ENCODE measurements at regions not wholly inside any gene's neighbourhood (a gene's known extent, or its start where the extent isn't known, plus 50 kb on each side); places are given as distances from the start of the nearest gene placed in this dataset.

DNA sequence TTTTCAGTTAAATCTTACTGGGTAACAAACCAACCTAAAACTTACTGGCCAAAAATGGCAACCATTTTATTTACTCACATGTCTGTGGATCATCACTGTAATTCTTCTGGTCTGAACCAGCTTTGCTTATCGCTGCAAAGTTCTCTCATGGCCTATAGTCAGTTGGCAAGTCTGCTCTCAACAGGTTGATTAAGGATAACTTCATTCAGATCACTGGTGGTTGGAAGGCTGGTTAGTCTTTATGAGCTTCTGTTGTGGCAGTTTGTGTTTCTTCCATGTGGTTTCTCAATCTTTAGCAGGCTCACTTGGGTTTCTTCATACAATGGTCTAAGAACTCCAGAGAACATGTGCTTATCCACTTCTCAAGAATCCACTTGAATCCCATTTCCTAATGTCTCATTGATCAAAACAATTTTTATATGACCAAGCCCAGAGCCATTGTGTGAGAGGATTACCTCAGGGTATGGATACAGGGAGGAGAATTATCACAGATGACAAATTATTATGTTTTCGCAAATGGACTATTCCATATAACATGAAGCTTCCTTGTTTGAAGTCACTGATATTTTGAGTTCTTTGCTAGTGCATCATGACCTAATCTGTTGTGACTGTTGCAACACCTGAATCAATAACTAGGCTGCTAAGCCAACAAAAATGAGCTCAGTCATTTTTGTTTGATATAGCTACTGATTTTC is 155.4 kb upstream of the BMP2 start:
- no peak for DNase-seq

DNA sequence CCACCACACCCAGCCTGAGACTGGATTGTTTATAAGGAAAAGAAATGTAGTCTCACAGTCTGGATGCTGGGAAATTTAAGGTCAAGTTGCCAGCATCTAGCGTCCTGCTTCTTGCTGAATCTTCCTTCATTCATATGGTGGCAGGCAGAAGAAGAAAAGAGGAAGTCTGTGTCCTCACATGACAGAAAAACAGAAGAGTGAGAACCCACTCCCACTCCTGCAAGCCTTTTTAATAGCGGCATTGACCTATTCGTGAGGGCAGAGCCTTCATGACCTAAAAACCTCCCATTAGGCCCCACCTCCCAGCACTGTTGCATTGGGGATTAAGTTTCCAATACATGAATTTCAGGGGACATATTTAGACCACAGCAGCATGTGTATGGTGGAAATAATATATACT is 160.8 kb upstream of the BMP2 start:
- no peak for DNase-seq

DNA sequence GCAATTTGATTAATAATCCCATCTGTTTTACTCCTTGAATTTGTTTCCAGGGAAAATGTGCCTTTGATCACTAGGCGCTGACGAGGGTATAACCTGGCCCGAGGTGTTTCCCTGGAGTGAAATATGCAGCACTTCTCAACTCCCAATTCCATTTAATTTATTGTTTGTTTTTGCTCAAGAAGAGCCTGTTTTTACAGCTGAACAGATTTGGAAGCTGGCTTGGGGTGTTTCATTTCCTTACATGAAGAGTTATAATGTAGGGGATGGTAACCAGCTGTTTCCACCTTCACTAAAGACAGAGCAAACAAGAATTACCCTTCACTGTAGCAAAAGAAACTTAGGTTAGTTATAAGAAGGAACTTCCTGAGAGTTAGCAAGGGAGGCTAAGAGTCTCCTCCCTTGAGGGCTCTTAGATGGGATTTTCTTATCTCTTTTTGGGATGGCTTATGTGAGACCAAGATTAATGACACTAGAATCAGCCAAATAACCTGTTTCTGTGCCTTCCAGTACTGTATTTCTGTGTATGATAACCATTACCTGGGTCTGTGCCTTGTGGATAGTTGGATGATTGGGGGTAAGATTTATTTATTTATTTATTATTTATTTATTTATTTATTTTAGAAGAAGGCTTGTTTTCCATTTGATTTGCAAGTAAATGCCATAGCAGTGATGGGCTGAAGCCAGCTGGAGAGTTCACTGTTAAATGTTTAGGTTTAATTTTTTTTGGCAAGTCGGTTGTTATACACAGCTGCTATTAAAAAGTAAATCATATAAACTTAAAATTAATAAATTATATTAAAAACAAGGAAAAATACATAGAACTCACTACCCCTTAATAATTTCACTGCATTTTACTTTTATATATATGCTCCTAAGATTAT is 162.2 kb upstream of the BMP2 start:
- no peak for DNase-seq

DNA sequence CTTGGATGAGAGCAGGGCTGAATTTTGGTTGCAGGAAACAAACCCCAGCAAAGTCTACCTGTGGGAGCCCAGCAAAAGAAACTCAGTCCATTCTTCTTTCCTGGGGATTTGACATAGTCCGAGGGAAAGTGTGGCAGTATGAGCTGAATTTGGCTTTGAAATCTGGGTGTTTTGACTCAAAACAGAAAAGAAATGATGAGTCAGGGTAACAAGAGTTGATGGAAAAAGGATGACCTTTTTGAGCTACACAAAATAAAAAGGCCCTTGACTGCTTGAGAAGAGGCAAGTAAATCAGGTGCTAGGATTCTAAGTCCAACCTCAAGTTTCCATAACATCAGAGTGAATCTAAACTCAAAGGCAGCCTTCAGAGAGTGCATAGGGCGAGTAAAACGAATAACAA is 163.3 kb upstream of the BMP2 start:
- no peak for DNase-seq

DNA sequence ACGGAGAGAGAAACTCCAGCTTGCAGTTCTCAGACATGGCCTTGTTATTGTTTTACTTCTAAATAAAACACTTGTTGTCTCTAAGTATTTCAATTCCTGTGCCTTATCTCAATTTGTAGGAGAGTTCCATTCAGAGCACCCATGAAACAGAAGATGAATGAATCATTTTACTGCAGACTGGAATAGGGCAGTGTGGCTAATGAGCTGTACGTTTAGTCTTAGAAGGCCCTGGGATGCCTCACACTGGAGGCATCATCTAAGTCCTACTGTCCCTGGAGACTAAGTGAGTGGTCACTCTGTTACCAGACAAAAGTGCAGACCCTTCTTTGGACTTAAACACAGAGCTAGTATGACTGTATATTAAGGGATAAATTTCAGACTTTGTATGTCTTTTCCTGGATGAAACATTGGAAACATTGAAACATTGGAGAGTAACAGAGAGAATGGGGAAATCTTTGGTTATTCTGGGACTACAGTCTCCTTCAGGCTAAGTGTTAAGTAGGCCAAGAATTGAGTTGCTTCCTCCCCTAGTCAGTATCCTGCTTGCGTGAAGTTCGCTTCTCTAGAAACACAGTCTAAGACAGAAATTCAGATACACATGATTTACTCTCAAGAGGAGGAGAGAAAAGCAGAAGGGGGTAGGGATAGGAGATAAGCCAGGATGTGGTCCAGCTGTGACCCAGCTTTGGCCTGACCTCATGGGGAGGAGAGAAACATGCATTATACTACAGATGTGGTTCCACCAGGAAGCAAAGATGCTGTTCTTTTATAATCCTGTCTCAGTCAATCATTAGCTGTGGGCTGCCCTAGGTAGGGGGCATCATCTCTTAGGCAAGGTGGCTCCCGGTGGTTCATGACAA is 167.4 kb upstream of the BMP2 start:
- no peak for DNase-seq

DNA sequence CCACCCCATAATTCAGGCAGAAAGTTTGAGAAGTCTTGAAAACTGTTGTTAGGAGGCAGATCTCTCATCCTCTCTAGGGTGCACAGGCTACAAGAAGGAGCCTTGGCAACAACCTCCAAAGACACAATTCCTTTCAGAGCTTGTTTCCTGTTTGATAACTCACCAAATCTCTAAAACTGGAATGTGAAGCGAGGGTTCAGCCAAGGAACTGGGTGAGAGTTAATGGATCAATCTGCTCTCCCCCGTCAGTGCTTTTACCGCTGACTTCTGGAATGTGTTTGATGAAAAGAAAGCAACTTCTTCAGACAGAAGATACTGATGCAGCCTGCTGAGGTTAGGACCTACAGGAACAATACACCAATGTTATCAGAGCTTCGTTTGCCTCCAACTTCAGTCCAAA is 171.8 kb upstream of the BMP2 start:
- no peak for DNase-seq

DNA sequence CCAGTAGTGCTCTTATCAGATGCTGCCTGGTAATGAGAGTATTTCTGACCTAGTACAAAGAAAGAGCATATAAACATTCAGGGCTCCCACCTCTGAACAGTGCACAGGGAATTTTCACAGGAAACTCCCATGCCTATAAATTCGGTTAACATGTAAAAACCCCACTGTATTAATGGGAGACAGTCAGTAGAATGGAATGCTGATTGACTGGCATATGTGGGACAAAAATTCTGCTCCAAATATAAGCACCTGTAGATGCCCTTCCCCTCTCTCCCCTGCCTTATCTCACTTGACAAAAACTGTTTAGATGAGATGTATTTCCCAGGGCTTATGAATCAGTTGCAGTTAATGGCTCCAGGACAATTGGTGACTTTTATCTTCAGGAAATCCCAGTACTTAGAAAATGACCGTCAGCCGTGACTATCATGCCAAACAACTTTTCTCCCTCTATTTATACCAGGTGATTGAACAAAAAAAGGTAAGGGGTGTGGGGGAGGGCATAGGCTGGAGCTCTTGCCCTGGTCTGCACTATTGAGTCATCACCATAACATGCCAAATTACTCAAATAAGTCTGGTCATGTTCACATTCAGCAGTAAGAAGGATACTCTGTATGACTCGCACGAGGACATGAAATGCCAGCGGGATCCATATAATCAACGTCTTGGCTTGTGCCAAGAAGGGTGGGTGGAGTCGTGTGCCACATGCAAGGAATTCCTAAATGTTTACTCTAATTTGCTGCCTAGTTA is 176.4 kb upstream of the BMP2 start:
- no peak for DNase-seq

DNA sequence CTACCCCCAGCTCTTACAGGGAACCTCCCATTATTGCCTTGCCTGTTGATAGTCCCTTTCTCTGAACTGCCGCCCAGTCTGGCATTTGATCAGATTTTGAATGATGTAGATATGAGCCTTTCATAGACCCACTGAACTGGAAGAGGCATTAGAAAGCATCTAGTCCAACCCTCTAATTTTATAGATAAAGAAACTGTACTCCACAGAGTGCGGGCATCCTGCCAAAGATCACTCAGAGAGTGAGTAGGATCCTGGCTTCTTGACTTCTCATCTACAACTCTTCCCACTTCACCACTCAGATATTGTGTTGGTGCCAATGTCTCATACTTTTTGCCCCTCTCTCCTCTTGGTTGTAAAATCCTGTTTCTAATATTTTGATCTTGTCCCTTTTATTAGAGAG is 179.2 kb upstream of the BMP2 start:
- peak; percentile 78 for DNase-seq

DNA sequence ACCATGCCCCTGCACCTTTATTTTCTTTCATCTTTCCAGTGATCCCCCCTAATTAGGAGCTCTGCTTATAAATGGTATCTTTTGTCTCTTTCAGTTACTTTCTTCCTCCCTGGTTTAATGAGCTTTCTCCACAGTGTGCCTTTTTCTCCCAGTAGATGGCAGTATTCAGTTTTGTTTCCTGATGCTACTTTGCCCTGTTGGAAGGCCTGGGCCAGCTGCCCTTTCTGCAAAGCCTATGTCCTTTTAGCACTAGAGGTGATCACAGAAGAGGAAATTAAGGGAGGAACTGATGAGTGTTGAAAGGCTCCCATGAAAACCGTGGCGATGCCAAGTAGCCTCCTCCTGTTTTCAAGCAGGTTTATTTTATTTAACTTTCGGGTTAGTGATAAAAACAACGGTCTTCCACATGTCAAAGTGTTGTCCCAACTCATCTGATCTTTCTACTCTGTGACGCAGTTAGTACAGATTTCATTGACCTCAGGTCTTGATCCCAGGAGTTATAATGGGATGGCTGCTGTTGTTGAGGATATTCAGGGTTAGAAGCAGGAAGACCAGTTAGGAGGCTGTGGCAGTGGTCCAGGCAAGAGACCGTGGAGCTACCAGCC is 184.2 kb upstream of the BMP2 start:
- DNase-seq: peak; percentile 55

DNA sequence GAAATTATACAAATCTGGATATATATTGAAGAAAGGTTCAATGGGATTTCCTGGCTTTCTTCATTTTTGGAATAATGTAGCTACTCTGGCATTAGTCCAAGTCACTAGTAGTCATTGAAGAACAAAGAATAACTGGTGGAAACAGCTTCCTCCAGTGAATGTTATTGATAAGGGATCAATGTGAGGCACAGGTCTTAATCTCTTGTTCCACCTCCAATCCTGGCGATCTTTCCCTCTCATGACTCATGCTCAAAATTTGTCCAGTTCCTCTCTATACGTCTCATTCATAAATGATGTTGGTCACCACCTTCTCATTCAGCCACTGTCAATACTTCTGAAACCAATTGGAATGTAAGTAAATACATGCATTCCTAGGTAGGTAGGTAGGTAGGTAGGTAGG is 185.0 kb upstream of the BMP2 start:
- DNase-seq: no peak

DNA sequence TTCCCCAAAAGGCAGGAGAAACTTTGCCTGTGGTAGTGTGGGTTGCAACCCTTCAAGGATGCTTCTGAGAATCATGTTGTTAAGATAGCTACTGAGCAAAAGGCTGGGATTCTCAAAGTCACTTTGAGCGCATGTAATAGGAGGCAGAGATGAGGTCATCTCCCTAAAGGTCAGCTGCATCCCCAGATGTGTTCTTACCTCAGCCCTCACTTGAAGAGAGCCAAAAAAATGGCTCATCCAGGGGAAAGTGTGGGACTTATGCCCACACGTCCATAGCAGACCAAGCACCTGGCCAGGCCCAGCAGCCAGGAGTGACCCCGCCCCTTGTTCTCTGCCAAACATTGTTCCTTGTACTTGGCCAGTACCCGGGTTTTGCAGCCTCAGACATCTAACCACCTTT is 187.0 kb upstream of the BMP2 start:
- no peak for DNase-seq

DNA sequence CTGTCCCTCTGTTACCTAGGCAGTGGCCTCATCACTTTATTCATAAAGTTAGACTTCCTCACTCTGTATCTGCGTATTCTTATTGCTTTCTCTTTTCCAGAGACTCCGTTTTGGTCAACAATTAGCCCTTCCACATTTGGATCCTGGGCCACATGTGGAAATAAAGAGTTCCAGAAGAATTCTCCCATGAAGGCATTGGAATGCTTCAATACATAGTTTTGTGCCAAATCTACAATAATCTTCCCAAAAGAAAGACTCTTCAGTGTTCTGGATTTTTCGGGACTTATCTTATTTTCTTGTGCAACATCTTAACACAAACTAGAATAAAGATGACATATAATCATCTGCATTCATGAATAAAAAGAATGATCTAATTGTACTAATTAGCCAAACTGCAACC is 187.7 kb upstream of the BMP2 start:
- DNase-seq: no peak

DNA sequence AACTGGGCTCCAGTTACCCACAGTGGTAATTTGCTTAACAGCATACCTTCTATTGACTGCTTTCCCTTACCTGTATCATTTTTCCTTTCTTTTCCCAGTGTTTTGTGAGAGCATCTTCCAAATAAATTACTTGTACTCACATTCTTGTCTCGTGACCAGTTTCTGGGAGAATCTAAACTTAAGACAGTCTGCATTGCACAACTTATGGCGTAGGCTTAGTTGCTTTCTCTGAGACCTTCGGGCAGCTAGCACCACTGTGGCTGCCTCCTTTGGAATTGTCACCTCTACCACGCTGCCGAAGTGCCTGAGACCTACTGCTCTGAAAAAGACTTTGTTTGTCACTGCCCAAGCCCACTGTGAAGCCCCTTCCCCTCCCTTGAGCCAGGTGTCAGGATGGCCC is 188.1 kb upstream of the BMP2 start:
- no peak for DNase-seq

DNA sequence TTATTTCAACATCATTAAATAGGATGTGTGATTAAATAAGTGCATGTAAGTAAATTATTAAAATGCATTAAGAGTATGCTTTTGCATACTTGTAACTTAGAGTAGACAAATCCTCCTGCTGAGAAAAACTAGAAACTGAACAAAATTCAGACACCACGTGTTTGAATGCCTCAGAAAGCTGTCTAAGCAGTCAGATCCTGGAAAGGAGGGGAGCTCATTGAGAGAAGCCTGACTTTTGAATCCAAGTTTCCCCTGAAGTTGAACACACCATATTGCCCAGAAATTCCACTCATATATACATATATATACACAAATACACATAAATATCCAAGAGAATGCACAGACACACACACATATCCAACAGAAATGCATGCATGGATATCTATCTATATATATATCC is 190.0 kb upstream of the BMP2 start:
- DNase-seq: no peak

DNA sequence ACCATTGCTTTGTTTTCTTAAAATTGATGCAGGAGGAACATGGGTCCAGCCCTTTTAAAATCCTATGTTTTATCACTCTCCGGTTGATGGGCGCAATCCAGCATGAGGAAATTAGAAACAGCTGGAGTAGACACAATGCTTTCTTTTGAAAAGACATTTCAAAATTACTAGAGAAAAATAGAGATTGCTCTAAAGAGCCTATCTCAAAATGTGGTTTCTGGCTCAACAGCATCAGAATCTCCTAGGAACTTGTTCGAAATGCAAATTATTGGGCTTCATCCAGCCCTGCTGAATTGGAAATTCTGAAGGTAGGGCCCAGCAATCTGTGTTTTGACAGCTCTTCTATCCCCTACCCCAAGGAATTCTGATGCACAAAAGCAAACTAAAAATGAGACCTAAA is 190.8 kb upstream of the BMP2 start:
- DNase-seq: no peak

DNA sequence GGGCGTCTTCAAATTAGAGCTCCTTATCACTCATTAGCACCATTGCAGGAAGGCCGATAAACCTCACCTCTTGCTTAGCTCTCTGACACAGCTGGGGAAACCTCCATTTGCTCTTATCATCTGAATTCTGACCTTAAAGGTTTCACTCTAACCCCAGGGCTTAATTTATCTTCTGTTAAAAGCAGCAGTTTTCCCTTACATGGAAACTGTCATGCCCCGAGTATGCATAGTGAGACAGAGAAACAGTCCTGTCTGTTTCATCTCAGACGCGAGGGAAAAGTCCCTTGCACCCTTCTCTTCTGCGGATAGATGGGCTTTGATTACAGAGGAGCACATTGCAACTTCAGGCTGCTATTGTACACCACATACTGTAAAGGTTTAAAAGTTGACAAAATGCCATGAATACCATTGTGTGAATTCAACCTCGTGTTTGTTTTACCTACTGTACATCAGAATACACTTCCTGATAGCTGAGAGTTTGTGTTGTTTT is 191.5 kb upstream of the BMP2 start:
- no peak for DNase-seq

DNA sequence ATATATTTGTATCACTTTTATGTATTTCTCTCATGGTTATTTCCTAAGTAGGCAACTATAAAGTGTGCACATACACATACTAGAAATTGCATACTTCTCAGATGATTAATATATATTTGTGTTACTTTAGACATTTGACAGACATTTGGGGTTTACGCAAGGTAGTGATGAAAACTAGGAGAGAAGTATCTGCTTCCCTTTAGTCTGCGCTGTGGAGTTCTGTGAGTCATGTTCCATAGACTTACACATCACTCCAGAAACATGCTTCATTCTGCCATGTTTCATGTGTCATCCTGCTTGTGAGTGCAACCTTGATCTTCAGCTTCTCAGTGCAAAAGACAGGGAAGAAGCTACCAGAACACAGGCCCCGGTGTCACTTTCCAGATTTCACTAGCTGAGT is 200.7 kb upstream of the BMP2 start:
- DNase-seq: no peak

DNA sequence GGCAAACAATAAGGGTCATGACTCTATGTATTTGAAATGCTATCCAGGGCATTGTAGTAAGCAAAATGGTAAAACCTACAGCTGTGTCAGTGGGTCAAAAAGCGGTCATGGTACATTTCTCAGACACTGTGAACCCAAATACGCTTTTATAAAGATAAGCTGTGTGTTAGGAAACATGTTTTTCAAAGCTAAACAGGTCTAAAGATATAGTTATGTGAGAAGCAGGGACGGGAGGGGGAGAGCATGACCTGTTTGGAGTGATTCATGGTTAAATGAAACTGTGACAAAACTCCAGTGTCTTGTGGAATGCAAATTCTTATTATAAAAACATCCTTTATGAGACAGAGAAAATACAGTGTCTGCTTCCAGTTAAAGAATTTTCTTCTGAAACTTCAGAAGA is 205.4 kb upstream of the BMP2 start:
- DNase-seq: no peak

DNA sequence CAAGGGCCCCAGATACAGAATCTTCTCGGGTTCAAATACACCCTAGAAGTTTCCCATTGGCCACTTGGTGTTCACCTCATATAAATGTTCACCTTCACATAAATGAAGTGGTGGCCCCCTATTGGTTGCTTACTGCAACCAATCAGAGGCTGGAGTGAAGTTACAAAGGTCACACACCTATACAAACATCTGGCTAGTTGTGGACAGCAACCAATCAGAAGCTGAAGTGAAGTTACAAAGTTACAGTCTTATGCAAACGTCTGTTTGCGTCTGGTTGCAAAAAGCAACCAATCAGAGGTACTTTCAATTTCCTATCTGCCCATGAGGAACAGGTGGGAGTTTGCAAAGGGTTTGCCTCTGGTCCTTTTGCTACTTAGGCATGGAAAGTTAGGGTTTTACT is 206.5 kb upstream of the BMP2 start:
- no peak for DNase-seq

DNA sequence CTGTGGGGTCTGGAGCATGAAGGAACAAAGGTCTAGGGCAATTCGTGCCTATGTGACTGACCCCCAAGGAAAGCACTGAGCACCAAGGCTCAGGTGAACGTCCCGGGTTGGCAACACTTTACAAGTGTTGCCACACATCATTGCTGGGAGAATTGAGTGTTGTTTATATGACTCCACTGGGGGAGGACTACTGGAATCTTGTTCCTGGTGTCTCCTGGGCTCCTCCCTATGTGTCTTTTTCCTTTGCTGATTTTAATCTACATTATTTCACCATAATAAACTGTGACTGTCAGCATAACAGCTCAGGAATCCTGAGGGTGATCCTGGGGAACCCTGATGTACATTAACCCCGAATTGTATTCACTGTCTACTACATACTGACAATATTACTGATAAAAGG is 207.7 kb upstream of the BMP2 start:
- no peak for DNase-seq

DNA sequence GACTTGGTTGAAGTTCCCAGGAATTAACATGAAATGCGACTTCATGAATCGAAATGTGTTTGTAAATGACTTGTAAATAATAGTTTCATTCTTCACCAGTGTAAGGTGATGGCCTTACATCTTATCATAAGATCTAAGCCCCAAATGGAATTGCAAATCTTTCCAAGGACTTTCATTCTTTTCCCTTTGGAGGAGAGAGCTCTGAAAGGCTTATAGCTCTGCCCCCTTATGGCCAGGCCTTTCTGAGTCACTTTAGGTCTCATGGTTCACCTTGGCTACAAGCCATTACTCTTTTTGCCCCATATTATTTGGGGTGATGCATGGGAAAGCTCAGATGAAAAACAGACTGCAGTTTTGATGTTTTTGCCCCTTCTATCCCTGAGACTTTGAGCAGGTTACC is 209.1 kb upstream of the BMP2 start:
- DNase-seq: no peak

DNA sequence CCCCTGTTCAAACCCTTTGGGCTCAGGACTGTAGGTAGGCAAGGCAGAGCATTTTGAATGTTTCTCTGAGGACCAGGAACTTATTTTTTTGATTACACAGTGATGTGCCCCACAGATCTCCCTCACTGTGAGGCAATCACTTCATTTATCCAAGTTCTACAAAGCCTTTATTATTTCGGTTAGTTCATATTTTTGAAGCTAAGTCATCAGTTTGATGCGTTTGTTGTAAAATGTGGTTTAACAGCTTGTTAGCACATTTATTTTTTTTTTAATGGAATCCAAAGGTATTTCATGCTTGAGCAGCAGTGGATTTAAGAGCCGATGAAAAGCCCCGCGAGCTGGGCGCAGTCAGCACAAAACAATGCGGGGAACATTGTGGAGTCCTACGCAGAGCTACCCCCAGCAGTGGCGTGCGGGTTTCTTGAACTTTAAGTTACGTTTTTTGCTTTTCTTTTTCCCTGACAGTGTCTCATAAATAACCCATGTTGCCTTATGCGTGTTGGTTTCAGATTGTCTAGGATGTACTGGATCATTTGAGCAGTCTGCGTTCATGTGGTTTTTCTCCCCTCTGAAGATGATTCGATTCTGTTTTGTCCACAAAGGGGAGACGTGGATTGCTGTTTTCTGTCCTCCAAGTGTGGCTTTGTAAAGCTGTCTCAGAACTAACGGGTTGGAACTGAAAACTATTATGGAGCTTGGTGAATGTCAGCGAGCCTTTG is 233.6 kb upstream of the BMP2 start:
- no peak for DNase-seq
